Stimulated activated CD4-positive, alpha-beta T cell treated with anti-CD3 and anti-CD28 coated beads, Interleukin-12 subunit alpha, Interleukin-12 subunit beta, amount 100 ng/mL, for 4 hours (primary cell): ENCODE measurements at regions not wholly inside any gene's neighbourhood (a gene's known extent, or its start where the extent isn't known, plus 50 kb on each side); places are given as distances from the start of the nearest gene placed in this dataset.

Source experiments
- DNase-seq: peaks from one replicate; pipeline ENCODE4 v3.0.0-alpha.2; 2020

GRCh38 chr5:10875201-10875768 lies 114.3 kb upstream of the DAP start:
- no peak for DNase-seq

DNA sequence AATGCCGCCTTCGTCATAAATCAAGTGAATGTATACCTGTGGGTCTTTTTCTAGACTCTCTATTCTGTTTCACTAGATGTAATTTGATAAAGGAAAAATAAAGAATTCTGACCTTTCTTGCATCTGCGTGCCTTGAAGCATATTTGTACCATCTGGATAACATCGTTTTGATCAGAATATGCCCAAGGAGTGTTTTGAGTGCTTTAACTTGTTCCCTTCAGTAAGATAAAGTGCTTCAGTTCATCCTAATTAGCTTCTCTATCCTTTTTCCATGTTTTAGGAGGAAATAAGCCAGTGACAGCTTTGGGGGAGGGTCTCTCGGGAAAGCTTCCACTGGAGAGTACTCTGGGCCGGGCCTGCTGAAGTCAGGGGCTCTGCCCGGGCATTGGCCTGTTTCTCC lies 113.5 kb upstream of the DAP start:
- no peak for DNase-seq

DNA sequence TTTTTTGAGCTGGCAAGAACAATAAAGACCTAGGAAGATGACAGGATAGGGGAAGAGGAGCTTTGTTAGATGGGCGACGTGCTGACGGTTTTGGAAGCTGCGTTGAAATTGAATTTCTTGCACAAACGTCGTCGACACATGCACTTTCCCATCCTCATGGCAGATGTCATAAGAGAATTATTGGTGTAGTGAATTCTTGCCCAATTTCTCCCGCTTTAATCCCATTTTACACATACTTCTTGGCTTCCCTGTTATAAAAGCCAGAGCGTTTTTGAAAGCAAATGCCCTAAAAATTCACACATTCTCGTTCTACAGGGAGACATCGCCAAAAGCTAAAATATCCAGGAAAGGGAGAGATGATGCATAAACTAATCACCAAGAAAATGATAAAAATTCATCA lies 109.8 kb upstream of the DAP start:
- DNase-seq = no peak

- no peak for DNase-seq
Observed at GRCh38 chr5:10868956-10869355, 107.9 kb upstream of the DAP start.

DNA sequence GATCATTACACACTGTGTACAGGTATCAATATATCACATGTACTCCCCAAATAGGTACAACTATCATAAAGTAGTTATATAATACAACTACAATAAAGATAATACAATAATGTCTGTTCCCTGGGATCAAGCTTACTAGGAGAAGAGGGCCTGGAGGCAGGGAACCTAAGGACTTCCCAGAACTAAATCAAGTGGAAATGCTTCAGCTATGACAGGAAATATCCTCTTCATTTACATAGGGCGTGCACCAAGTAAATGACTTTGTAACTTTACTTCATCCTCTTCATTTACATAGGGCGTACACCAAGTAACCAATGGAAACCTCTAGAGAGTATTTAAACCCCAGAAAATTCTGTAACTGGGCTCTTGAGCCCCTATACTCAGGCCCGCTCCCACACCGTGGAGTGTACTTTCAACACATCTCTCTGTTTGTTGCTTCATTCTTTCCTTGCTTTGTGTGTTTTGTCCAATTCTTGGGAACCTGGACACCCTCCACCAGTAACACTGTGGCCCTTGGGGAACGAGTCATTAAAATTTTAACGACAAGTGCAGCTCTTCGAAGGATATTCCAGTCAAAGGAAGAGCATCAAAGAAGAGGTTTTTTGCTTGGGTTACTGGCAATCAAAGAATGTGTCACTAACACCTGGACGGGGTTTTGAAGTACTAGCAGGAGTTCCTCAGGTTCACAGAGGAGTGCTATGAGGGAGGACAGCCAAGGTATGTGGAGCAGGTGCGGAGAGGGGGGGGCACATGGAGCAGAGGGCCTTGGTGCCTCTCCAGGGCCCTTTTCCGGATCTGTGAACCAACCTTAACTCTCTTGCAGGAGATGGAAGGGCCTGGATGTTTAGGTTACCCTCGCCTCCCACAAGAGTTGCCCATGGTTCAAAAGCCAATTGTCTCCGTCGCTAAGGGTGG lies 106.6 kb upstream of the DAP start:
- no peak for DNase-seq

DNA sequence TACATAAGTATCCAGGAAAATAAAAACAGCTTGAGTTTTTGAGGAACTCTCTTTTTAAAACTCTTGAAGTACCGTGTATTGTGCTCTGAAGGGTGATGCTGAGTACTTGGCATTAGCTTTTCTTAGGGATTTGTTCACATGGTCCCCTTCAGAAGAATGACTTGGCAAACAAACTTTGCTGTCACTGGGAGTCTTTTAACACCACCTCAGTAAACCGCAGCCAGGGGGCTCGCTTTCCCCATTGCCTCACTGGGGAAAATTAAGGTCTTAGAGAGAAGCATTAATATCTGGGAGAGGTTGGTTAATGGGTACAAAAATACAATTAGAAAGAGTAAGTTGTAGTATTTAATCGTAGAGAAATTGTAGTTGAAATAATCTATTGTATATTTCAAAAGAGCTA lies 105.9 kb upstream of the DAP start:
- no peak for DNase-seq

DNA sequence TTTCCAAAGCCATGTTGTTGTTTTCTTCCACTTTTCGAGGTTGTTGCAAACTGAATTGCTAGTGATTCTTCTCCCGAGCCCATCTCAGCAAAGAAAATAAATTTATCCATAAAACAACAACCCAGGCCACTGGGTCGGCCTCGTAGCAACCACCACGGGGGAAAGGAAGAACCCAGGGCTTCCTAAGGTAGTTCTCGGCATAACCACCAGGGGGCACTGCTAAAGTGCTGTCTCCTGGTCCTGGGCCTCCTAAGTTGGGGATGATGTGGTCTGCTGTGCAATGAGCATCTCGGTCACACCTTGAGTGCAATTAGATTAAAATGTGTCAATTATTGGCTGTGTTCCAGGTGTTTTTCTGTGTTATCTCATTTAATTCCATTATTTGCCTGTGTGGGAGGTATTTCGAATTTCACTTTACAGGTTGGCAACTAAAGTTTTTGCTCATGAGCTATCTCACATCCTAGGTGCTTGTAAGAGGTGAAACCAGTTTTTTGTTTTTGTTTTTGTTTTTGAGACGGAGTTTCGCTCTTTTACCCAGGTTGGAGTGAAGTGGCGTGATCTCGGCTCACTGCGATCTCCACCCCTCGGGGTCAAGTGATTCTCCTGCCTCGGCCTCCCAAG lies 102.8 kb upstream of the DAP start:
- DNase-seq = peak; percentile 44

DNA sequence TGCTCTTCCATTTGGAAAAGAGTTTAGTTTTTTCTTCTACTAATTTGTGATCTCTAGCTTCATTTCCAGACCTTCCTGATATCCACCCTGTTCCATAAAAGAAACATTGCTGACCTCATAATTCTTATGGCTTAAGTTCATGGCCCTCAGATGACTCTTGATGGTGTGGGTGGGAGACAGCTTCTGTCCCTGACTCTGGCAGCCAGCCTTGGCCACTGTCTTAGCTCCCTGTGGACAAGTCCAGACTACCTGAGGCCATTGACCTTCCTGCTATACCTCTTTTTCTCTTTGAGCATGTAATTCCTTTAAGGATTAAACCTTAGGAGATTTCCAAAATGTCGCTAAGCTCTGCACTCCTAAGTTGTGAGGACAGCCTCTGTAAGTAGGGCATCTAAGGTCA lies 101.1 kb upstream of the DAP start:
- no peak for DNase-seq

GRCh38 chr5:10861423-10861790 lies 100.4 kb upstream of the DAP start:
- DNase-seq = no peak

- no peak for DNase-seq
Observed at GRCh38 chr5:10860645-10861422, 99.8 kb upstream of the DAP start.

GRCh38 chr5:10860196-10860543 lies 99.1 kb upstream of the DAP start:
- no peak for DNase-seq

DNA sequence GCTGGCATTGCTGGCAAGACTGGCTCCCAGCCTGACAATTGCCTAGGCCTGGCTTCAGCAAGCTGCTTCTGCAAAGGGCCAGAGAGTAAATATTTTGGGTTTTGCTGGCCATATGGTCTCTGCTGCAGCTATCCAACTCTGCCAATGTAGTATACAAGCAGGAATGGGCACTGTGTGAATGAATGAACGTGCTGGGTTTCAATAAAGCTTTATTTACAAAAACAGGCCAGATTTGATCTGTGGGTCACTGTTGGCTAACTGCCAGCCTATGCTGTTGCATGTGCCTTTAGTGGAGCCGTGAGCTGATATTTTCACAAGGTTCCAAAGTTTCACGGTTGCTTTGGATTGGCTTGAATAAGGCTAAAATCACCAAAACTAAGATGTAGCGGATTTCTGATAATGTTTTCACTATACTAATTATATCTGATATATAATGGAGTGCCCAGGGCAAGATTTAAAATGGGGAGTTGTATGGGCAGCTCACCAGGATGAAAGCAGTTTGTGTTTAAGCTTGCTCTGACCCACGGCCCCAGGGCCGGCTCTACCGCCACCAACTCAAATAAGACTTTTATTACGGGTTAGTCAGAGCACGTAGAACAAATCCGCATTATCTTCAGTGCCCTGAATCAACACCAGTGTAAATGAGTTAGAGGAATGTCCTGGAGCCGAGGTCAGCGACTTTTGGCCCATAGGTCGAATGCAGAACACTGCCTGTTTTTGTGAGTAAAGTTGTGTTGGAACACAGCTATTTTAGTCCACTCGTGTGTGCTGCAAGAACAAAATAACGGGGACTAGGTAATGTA lies 98.6 kb upstream of the DAP start:
- no peak for DNase-seq

GRCh38 chr5:10858945-10859344 lies 97.9 kb upstream of the DAP start:
- no peak for DNase-seq

GRCh38 chr5:10858307-10858706 lies 97.3 kb upstream of the DAP start:
- no peak for DNase-seq

DNA sequence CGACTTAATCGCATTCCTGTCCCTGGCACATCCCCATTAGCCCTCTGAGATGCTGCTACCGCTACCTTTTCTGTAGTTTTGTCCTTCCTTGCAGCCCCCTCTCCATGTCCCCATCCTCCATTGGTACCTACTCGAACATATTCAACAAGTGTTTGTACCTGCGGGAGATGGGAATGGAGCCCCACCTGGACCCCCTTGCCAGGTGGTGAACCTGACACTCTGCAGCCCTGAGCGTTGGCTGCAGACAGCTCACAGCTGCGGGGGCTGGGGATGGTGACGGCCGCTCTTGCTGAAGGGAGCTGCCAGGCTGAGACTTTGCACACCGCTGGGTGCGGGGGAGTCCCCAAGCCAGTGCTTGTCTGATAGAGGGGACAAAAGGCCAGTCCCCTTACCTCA lies 96.3 kb upstream of the DAP start:
- DNase-seq = no peak

DNA sequence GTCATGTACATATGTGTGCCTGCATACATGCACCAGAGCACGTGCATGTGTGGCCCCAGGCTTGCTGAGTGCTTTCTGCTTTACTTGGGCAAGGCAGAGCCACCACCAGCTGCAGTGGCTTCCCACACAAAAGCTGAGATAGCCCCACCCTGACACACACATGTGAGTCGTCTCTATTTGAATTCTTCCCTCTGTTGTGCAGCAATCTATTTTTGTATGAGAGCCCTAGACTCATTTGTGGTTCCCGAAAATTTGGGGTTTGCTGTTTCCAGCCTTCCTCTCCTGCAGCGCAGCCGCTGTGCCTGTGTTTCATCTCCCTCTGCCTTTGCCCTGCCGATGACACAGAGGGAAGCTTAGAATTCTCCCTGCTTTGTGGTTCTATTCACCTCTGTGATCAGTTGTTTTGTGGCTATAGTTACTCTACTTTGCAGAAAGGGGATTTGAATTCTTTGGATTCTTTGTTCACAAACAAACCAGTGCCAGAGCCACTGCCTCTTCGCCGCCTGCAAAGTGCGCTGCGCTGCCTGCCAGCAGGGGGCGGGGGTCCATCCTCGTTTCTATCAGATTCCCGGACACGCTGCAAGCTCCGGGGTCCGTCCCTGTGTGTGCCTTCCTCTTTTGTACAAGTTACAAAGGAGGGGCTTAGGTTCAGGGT lies 95.8 kb upstream of the DAP start:
- peak; percentile 33 for DNase-seq

- no peak for DNase-seq
Observed at GRCh38 chr5:10856071-10856470, 95.0 kb upstream of the DAP start.

- DNase-seq = no peak
Observed at GRCh38 chr5:10854506-10855277, 93.7 kb upstream of the DAP start.

GRCh38 chr5:10853154-10853553 lies 92.1 kb upstream of the DAP start:
- no peak for DNase-seq

DNA sequence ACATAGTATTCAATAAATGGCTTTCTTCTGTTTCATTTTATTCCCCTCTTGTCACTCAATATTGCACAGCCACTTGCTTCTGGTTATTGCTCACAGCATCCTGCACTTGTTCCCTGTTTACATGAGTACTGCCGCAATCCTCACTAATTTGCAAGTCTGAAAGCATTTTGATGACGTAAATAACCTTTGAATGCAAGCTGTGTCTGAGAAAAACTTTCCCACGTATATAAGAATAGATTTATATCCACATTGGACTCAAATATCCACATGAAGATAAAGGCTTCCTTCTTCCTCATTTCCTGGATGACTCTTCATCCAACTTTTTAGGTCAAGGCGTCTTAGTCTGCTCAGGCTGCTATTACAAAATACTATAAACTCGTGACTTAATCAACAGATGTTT lies 88.2 kb upstream of the DAP start:
- DNase-seq = no peak

DNA sequence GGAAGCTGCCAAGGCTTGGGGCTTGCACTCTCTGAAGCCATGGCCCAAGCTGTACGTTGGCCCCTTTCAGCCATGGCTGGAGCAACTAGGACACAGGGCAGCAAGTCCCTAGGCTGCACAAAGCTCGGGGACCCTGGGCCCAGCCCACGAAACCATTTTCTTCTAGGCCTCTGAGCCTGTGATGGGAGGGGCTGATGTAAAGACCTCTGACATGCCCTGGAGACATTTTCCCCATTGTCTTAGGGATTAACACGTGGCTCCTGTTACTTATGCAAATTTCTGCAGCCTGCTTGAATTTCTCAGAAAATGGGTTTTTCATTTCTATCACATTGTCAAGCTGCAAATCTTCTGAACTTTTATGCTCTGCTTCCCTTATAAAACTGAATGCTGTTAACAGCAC lies 83.0 kb upstream of the DAP start:
- DNase-seq = no peak
